DMS79 treated with DMSO at 0.1 percent for 48 hours (cell line): ENCODE measurements at regions not wholly inside any gene's neighbourhood (a gene's known extent, or its start where the extent isn't known, plus 50 kb on each side); places are given as distances from the start of the nearest gene placed in this dataset.

ENCODE experiments used
- DNase-seq: peaks from one replicate; lab custom pipeline; 2025; lab: John Stamatoyannopoulos, UW

DNA sequence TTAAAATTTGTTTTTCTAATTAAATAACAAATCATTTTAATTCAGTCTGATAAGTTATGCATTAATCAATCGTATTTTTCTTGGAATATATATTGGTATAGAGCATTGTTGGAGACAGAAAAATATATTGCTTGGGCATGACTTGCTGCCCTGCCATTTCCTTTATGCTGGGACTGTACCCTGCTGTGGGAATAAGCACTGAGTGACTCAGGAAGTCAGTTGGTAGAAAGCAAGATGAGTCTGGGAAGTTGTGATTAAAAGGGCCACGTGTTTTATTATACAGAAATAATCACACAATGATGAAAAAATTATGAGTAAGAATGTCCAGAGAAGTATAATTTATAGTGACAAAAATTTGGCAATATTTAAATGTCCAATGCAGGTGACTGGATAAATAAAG, 139.5 kb downstream of the KIF18A start:
- DNase-seq = no peak

DNA sequence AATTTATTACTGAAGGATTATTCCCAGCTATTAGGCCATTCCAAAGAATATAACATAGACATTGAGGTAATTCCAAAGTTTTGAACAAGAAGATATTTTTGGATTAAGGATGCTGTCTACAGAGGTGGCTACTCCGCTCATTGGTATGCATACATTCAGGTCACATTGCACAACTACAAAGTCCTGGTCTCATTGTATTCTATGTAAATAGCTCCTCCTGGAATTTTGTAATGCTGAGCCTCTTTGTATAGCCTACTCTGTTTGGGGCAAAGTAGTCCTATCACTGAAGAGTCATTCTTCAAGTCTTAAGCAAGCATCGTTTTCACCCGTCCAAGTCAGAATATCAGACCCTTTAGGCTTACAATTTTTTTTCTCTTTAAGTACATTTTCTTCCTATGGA, 142.4 kb downstream of the KIF18A start:
- DNase-seq = no peak

DNA sequence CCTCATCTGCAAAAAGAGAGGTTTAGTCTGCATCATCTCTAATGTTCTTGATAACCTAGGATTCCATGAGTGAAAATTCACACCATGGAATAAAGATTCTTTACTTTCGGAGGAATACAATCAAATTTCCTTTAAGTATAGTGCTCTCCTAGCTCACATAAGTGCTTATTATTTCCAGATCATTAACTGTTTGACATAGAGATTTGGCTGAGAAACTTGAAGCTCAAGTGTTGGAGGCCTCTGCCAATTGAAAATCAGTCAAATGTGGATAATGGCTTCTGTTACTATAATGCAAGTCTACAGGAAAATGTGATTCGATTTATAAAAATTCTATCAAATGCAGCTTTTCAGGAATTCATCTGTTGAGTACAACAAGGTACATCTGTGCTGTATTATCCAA, 144.6 kb downstream of the KIF18A start:
- peak; percentile 91 for DNase-seq

DNA sequence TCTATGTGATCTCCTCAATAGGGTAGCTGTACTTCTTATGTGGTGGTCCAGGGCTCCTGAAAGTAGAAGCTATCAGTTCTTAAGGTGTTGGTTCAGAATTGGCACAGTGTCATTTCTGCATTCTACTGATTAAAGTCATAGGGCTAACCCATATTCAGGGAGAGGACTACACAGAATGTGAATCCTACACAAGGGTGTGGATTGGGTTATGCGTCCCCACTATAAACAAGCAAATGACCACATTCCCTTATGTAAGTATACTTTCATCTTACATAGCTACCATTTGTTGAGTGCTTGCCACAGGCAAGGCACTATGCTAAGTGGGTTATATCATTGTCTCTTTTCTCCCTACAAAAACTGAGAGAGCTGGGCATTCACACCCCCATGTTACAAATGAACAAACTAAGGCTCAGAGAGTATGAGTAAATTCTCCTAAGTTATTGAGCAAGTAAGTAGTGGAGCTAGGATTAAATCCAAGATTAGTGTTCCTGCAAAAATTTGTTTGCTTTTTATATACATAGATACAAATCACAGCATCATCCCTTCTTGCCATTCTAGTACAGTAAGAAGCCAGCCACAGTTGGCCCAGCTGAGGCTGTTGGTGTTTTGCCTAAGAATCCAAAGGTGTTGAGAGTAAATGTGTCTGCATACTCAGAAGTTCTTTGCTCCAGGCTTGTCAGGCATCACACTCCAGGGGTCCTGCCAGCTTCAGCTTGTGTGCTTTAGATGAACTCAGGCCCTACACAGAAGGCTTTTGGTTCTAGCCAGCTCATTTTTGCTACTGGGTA, 157.8 kb downstream of the KIF18A start:
- no peak for DNase-seq

DNA sequence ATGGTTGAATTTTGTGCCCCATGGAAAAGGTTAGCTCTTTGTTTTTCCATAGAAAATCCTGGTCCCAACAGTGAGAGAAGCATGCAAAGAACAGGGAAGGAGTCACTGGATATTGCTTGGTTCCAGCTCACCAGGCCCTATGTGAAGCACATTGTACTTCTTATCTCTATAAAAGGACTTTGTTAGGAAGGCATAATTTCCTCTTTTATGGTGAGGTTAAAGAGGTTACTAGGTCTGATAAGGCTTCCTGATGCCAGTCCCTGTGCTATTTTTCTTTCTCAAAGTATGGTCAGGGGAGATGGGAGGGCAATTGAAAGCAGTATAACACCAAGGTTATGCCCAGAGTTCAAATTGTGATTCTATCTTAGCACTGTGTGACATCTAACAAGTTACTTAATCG, 162.6 kb downstream of the KIF18A start:
- DNase-seq = no peak

DNA sequence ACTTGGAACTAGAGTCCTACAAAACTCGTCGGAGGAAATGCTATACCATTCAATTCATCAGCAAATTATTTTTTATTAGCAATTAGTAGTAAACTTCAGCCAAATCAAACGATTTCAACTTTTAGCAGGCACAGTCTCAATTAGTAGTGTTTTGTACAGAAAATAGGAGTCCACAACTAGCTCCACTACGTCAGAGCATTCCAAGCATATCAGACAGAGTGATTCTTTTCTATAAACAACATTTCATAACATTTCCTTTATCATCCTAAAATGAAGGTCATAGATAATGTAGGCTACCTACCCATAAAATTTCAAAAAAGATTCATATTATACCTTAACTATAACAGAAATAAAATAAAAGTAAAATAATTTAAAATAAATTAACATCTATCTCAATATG, 169.9 kb downstream of the KIF18A start:
- no peak for DNase-seq

DNA sequence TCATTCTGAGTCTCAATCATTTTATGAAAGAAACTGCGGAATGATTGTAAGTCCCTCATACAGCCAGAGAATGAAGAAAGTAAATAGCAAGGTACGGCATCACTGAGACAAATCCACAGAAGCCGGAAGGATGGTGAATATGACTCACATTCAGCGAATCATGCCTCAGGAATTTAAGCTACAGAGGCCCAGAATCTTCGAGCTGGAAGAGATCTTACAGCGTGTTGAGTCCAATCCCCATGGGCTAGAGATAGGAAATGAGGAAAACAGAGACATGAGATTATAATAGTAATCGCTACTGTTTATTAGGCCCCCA, 173.2 kb downstream of the KIF18A start:
- DNase-seq = no peak

DNA sequence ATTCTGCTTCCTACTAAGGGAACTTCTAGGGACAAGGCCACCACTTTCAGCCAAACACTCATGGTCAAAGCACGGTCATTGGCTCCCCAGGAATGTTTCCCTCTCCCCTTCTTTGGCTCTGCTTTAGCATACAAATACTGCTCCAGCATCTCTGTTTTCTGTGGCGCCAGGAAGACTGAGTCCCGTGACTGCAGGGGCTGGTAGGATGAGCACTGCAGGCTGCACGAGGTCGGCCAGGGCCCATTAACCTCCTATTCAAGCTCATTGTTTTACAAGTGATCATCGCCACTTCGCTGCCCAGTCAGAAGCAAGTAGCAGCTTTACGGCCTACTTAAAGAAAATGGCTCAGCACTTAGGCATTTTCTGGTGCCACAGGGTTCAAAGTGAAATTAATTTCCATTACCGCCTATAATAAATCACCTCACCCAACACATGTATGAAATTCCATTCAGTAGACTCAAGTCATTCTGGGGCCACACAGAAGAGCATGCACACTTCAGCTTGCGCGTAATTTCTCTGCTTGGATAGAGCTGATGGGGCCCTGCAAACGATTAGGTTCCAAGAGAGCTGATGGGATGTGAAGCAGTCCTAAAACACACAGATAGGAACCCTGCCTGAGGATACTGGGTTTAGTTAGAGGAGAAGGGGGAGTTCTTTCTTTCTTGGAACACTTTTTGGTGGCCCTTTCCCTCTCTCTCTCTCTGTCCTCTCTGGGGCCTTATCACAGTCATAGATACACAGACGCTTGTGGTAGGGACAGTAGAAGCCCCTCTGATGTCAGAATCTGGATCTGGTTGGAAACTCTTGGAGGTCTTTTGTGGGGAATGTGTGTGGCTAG, 173.7 kb downstream of the KIF18A start:
- DNase-seq = peak; percentile 30

DNA sequence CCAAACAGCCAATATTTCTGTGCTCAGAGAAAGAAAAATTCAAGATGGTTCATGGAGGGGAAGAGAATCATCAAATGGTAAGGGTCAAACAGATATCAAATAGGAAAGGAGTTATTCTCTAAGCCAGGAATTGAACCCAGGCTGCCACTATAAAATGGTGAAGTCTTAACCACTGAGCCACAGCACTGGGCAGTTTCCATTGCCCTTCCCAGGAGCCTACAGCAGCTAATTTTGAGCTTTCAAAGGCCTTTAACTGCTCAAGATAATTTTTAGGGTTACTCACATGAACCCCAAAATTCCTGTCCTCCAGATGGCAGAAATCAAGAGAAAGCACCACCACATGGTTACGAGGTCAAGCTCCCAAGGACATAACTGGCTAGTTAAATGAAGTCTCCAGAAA, 176.2 kb downstream of the KIF18A start:
- DNase-seq = no peak

DNA sequence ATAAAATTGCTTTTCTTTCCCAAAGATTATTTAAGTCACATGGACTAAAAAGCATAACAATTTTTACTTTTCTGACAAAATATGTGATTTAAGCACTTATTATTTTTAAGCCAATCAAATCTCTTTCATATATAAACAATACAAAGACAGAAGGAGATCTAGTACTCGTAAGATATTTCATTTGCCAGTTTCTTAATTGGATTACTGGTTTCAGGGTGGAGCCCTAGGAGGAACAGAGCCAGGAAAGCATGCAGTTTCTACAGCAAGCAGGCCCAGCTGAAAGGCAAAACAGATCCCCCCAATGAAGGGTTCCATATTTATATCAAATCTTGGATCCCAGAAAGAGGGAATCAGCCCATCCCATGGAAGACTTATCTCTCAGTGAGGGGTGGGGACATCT, 177.0 kb downstream of the KIF18A start:
- DNase-seq = no peak

DNA sequence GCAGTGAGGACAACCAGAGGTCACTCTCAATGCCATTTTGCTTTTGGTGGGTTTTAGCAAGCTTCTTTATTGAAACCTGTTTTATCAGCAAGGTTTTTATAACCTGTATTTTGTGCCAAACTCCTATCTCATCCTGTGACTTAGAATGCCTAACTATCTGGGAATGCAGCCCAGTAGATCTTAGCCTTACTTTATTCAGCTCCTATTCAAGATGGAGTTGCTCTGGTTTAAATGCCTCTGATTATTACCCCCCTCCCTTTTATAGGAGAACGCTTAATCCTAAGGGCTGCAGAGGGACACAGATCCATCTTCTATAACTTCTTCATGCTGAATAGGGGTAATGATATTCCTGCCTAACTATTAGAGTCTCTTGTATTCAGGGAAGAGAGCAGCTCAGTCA, 179.1 kb downstream of the KIF18A start:
- DNase-seq = no peak

DNA sequence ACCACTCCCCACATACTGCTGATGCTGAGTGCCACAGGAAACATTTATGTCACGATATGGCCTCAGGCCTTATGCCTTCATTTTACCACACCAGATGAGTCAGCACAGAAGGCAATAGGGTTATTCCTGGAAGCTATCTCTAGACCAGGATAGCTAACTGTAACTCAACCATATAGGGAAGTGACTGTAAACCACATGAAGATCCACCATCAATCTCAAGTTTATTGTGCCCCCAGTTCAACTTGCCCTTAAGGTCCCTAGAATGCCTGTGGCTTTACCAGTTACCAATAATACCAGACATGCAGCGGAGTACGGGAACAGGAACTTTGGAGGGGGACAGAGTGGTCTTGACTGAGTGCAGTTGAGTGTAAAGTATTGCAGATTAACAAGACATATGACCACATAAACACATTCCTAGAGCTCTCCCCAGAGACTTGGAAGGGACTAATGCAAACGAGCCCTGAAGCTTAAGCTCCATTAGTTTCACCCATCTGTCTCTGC, 180.9 kb downstream of the KIF18A start:
- no peak for DNase-seq

DNA sequence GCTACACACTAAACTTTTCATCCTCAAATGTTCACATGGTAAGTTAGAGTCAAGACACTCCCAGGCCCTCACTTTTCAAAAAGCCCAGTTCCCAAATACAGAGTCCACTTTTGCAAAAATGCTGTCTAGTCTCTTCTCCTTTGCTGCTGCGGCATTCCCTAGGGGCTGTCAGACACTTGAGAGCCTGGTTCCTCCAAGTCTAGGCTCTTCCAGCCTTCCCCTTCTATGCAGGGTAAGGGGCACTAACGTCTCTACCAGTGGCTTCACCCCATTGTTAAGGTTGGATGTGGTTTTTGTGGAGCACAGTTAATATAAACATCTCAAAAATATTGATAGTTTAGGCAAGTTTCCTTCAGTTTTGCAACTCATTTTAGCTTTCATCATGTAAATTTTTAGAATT, 181.5 kb downstream of the KIF18A start:
- DNase-seq = no peak

DNA sequence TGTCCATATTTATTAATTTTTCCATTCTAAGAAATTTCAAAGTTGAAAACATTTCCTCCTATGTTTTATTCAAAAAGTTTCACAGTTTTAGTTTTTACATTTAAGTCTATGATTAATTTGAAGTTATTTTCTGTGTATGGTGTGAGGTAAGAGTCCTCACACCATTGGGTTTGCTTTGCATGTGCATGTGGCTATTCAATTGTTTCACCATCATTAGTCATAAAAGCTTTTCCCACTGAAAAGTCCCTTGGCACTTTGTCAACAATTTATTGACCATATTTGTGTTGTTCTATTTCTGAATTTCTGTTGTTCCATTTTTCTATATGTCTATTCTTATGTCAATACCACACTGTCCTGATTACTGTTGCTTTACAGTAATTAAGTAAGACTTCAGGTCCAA, 186.5 kb downstream of the KIF18A start:
- no peak for DNase-seq

DNA sequence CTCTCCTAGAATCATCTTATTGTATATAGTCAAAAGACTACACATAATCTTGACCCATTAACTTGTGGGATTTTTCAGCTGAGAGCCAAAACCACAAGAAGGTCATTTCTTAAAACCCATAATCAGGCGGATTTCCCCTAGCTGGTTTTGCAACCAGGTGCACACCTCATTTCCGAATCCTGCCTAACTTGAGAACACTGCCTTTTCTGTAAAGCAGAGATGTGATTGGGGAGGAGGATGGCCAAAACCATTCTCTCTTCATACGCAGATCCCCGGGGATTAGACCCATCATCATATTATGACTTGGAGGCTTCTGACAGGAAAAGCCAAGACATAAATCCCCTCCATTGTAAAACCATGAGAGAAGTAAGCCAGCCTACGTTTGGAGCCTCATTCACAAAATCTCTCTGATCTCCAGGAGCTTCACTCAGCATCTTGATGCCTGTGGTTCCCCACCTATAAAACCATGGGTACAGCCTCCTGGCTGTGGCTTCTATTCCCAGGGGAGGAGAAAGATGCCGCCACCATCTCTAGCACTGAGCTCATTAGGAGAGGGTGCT, 191.3 kb downstream of the KIF18A start:
- no peak for DNase-seq

DNA sequence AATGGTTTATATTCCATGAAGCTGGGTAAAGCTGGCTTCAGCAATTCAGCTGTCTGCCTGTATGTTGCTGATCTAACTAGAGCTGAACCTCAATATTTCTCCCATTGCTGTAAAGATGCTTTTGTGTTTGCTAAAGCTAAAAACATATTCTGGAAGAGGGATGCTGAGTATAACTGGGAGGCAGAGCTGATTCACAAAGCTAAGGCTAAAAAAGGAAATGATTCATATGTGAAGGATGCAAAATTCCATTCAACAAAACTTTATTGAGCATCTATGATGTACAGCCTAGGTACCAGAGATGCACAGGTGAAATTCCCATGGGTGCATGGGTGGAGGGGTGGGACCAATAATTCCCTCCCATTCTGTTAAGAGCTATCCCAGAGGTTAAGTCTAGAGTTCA, 193.9 kb downstream of the KIF18A start:
- DNase-seq = no peak

DNA sequence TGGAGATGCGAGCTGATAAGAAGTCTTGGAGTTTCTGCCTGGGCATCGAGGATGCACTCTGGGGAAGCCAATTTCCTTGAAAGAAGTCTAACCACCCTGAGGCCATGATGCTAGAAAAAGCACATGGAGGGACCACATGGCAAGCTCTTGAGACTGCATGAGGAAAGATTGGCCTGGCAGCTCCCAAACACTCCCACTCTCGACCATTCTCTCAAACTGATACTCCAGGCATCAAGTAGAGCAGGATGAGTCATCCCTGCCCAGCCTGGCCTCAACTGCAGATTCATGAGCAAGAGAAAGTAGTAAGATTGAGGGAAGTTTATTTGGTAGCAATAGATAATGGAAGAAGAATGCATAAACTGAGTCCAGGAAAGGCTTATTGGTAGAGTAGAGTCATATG, 194.3 kb downstream of the KIF18A start:
- DNase-seq = no peak

DNA sequence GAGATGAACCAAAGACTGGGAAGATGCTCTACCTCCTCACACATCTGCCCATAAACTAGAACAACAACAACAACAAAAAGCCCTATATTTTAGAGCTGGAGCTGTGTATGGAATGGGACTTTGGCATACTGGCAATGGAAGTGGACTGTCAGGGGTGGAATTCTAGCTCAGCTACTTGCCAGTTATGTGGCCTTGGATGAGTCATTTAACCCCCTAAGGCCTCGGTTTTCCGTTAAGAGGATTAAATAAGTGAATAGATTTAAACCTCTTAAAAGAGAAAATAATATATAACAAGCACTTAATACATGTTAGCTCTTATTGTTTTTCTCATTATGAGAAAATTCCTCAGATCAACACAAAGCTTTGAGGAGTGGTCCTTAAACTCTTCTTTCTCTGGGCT, 195.0 kb downstream of the KIF18A start:
- DNase-seq = no peak

DNA sequence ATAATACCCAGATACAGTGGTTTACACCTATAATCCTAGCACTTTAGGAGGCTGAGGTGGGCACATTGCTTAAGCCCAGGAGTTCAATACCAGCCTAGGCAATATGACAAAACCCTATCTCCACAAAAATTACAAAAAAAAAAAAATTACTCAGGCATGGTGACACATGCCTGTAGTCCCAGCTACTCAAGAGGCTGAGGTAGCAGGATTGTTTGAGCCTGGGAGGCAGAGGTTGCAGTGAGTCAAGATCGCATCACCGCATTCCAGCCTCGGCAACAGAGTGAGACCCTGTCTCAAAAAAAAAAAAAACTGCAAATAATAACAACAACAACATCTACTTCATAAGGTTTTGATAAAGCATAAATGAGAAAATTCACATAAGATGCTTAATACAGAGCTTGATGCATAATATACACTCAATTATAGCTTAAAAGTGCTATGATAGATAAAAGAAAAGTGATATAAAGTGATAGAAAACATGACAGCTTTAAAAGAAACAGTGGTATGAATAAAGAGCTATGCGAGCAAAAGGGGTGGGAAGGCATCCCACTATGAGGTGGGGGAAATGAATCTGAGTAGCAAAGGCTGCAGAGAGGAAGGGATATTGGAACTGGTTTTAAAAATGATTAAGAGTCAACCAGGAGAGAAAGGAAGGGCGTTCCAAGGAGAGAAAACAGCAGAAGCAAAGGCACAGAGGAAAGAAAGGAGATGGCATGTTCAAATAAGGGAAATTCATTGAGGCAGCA, 197.6 kb downstream of the KIF18A start:
- DNase-seq = no peak

DNA sequence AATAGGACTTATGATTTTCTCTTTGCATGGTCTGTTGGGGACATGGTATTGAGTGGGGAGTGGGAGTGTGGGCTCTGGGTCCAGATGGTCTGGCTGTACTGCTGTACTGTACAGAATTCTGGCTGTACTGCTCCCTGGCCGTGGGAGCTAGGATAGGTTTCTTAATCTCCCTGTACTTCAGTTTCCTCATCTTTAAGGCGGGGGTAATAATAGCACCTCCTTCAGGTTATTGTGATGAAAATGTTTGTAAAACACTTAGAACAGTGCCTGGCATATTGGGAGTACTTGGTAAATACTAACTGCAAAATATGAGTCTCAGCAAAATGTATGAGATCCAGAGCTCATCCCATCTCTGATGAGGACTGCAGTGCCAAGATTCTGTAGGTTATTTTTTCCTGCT, 198.6 kb downstream of the KIF18A start:
- DNase-seq = no peak

DNA sequence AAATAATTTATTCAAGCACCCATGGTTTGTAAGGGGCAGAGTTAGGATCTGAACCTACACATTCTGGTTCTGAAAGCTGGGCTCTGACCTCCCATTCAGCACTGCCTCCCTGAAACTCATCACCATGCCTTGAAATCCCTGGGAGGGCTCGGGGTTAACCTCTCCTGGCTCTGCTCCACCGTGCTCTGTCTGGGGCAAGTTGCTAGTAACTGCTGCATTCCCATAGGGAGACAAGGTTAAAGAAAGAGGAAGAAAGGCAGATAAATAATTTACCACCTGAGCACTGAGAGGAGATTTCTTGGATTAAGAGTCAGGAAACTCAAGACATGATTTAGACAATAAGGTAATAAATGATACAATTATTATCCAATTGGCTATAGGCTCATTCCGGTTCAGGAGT, 199.3 kb downstream of the KIF18A start:
- no peak for DNase-seq

DNA sequence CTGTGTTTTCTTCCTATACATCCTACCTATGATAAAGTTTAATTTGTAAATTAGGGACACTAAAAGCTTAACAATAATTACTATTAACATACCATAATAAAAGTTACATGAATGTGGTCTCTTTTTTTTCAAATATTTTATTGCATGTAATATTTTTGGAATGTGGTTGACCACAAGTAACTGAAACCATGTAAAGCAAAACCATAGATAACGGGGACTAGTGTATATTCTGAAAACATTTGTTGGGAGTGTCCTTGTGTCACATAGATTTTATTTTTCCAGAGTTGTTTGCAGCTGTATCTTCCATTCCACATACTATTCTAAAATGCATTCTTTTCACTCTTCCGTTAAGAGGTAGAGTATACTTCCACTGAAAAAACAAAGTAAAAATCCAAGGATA, 200.4 kb downstream of the KIF18A start:
- no peak for DNase-seq

DNA sequence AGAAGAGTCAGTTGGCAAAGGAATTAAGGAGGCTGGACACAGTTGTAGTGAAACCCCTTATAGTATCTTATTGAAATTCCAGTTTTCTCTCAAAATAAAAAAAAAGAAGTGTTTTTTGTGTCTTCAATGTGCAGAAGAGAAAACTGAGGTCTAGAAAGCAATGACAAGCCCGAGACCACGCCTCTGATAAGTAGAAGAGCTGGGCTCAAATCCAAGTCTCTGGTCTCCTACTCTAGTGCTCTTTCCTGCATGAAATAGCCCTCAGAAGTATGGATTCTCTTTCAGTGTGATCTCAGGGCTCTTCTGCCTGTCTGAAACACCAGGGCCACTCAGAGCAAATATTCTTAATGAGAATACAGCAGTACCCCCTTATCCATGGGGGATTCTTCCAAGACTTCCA, 200.9 kb downstream of the KIF18A start:
- DNase-seq = no peak
